Urinary bladder (tissue), 3 donors: ENCODE measurements at regions not wholly inside any gene's neighbourhood (a gene's known extent, or its start where the extent isn't known, plus 50 kb on each side); places are given as distances from the start of the nearest gene placed in this dataset.

Source experiments
- DNase-seq: peaks from one replicate; pipeline ENCODE4 v3.0.0-alpha.2; 2015; ENCODE audit errors: extremely low spot score
- H3K27ac ChIP-seq: one replicate; pipeline ENCODE4 v1.5.1; 2013; ENCODE audit warnings: low read depth, mild to moderate bottlenecking, moderate library complexity
- H3K36me3 ChIP-seq: one replicate; pipeline ENCODE4 v1.6.1; 2013; ENCODE audit warnings: mild to moderate bottlenecking, moderate library complexity; ENCODE audit not compliant: insufficient read depth
- H3K4me1 ChIP-seq: one replicate; pipeline ENCODE4 v1.6.1; 2013; ENCODE audit warnings: mild to moderate bottlenecking, moderate library complexity; ENCODE audit not compliant: insufficient read depth
- H3K4me3 ChIP-seq: one replicate; pipeline ENCODE4 v1.5.1; 2013; ENCODE audit warnings: low read depth, low read length
- WGBS: extraction: QIAGEN DNeasy Blood & Tissue Kit; methylation state at CpG from one replicate; pipeline ENCODE4 v1.1.7; 2013; 5-methylcytosine and 5-hydroxymethylcytosine counted together
- donor health status: healthy with polysubstance abuse.
- donor health status: healthy.

GRCh38 chr12:111218499-111218898 lies 150.4 kb downstream of the PHETA1 start:
- Histone ChIP-seq H3K36me3 (no peaks in the 10 kb centered on the region), H3K27ac (no peak overlapping the region), H3K4me1 (no peaks in the 10 kb centered on the region), H3K4me3 (no peak overlapping the region)
- WGBS: 80% methylated on average over 6 of the region's 6 CpGs
- DNase-seq: no peak

DNA sequence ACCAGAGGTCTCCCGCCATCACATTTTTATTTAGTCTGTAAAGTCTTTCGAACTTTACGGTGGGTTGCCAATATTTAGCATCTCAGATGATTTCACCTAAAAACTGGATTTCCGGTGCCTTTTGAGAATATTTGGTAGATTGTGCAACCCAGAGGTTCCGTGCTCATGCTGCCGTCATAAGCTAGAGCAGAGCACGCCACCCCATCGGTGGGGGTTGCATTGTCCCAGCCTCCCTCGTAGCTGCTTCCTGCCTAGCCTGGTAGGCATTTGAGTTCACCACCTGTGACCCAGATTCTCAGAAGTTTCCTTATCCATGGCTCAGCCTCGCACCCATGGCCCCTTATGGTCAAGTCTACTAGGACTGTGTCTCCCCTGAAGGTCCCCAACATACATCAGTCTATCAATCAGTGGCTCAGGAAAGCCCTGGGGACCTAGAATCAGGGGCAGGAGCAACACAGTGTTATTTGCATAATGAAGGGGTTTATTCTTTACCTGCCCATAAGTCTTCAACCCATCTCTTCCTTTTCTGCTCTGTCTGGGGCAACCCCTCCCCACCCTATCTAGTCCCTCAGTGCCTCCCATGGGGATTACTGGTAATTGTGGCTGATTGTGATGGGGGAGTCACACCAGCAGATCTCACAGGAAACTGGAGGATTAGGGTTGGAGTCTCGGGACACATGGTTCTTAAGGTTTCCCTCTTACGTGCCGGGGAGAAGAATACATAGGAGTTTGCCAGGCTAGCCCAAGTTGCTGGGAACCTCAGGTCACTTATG lies 152.3 kb downstream of the PHETA1 start:
- no peaks in the 10 kb centered on the region for H3K4me1 ChIP-seq
- no peak for DNase-seq
- no peaks in the 10 kb centered on the region for H3K36me3 ChIP-seq
- H3K27ac ChIP-seq: no peak overlapping the region
- H3K4me3 ChIP-seq: no peak overlapping the region
- WGBS: 79% methylated on average over 13 of the region's 13 CpGs

GRCh38 chr12:111215881-111216280 lies 153.0 kb downstream of the PHETA1 start:
- H3K4me1 ChIP-seq: no peaks in the 10 kb centered on the region
- H3K4me3 ChIP-seq: no peak overlapping the region
- no peaks in the 10 kb centered on the region for H3K36me3 ChIP-seq
- no peak for DNase-seq
- no peak overlapping the region for H3K27ac ChIP-seq
- WGBS: 86% methylated on average over 12 of the region's 12 CpGs

DNA sequence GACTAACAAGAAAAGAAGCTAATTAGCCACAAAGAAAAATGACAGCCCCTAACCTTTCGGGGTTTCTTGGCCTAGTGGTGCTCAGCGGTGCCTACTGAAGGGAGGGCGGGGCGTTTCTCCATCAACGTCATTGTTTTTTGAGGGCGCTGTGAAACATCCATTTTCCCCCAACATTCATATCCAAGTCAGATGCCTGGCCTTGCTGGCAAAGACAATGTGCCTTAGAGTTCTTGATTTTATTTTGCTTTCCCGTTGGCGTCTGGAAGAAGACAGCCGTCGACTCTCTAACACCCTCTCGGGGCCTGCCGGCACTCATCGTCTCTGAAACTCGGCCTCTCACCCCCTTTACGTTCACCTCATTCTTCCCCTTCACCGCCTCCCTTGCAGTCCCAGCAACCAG lies 154.5 kb downstream of the PHETA1 start:
- DNase-seq: no peak
- WGBS: 62% methylated on average over 16 of the region's 16 CpGs

GRCh38 chr12:111213561-111213960 lies 155.3 kb downstream of the PHETA1 start:
- no peaks in the 10 kb centered on the region for H3K36me3 ChIP-seq
- no peak for DNase-seq
- no peak overlapping the region for H3K4me3 ChIP-seq
- H3K4me1 ChIP-seq: no peaks in the 10 kb centered on the region
- no peak overlapping the region for H3K27ac ChIP-seq
- 87% methylated on average over 5 of the region's 5 CpGs for WGBS

More for the DNA sequence above, 154.5 kb downstream of the PHETA1 start:
- no peak overlapping the region for H3K4me3 ChIP-seq
- no peaks in the 10 kb centered on the region for H3K4me1 ChIP-seq
- H3K36me3 ChIP-seq: no peaks in the 10 kb centered on the region
- no peak overlapping the region for H3K27ac ChIP-seq

DNA sequence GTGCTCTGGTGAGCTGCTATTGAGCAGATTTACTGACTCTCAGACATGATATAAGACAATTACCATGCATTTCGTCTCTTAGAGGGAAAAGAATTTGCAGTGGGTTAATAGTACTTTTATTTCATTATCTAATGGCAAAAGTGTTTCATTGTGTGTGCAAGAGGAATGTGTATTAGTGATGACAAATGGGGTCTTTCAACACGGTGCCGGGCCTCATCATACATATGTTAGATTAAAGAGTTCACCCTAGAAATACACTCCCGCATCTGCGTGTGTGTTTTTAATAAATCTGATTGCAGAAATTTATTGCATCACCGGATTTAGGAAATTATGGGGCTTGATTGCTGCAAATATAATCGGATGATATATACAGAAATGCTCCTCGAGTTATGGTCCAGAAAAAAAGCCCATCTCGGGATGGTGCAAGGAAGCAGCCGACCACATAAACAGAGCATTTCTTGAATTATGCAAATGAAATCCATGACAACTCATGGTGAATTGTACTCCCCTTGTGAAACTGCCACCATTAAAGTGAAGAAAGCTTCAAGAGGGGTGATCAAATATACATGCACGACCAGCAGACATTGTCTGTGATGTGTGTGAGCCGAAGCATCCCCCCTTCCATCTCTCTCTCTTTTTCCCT lies 156.0 kb downstream of the PHETA1 start:
- WGBS: 73% methylated on average over 12 of the region's 12 CpGs
- Histone ChIP-seq H3K27ac (no peak overlapping the region), H3K4me1 (no peaks in the 10 kb centered on the region), H3K36me3 (no peaks in the 10 kb centered on the region), H3K4me3 (no peak overlapping the region)
- DNase-seq: no peak

GRCh38 chr12:111211910-111212757 lies 156.8 kb downstream of the PHETA1 start:
- H3K27ac ChIP-seq: no peak overlapping the region
- no peaks in the 10 kb centered on the region for H3K36me3 ChIP-seq
- no peak overlapping the region for H3K4me3 ChIP-seq
- WGBS: 46% methylated on average over 7 of the region's 7 CpGs
- no peak for DNase-seq
- H3K4me1 ChIP-seq: no peaks in the 10 kb centered on the region

DNA sequence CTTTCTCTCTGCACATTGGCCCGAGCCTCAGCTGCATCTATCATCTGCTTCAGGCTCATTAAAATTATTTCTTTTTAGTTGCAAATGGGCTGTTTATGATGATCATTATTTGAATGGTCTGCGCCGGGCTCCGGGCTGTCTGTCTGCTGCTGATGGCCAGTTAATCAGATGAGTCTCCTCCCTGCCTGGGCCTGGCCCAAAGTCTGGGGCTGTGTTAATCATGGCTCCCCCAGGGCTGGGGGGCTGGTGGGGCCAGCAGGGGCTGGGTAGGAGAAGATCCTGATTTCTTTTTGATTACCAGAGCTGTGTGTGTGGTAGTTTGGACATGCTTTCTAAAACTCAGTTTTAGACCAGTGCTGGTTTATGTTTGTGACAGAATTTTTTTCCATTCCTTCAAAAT lies 159.1 kb downstream of the PHETA1 start:
- Histone ChIP-seq H3K36me3 (no peaks in the 10 kb centered on the region), H3K4me3 (no peak overlapping the region), H3K4me1 (no peaks in the 10 kb centered on the region), H3K27ac (no peak overlapping the region)
- no peak for DNase-seq
- WGBS: 48% methylated on average over 4 of the region's 4 CpGs

GRCh38 chr12:111207761-111208160 lies 161.1 kb downstream of the PHETA1 start:
- Histone ChIP-seq H3K27ac (no peak overlapping the region), H3K4me3 (no peak overlapping the region), H3K4me1 (no peaks in the 10 kb centered on the region), H3K36me3 (no peaks in the 10 kb centered on the region)
- 61% methylated on average over 3 of the region's 3 CpGs for WGBS
- no peak for DNase-seq

GRCh38 chr12:111204788-111205241 lies 164.1 kb downstream of the PHETA1 start:
- DNase-seq: no peak
- Histone ChIP-seq H3K4me3 (no peak overlapping the region), H3K27ac (no peak overlapping the region), H3K4me1 (no peaks in the 10 kb centered on the region), H3K36me3 (no peaks in the 10 kb centered on the region)
- 84% methylated on average over 15 of the region's 15 CpGs for WGBS

DNA sequence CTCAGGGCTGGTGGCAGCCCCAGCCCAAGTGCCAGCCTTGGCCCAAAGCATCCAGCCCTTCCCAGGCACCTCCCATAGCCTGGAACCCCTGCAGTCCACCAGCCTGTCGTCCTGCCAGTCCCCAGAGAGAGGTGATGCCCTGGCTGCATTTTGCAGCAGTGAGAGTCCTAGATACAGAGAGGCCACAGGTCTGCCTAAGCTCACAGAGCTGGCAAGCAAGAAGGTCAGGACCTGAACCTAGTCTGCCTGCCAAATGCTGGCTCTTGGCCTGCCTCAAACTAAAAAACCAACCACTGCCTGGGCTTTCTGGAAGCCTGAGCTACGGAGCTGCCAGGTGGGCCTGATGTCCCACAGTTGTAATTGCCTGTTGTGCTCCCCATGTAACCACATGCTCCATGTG lies 164.9 kb downstream of the PHETA1 start:
- no peak for DNase-seq
- H3K4me3 ChIP-seq: no peak overlapping the region
- no peak overlapping the region for H3K27ac ChIP-seq
- H3K36me3 ChIP-seq: no peaks in the 10 kb centered on the region
- H3K4me1 ChIP-seq: no peaks in the 10 kb centered on the region
- 75% methylated on average over 2 of the region's 2 CpGs for WGBS

DNA sequence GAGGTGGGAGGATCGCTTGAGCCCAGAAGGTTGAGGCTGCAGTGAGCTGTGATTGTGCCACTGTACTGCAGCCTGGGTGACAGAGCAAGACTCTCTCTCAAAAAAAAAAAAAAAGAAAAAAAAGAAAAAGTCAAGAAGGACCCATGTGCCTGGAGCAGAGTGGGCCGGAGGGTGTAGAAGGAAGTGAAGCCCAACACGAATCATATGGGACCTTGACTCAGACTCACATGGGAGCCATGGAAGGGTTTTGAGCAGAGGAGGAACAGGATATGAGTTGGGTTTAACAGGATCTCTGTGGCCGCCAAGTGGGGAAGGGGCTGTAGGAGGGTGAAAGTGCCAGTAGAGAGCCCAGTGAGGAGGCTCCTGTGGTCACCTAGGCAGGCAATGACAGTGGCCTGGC lies 165.4 kb downstream of the PHETA1 start:
- H3K4me3 ChIP-seq: no peak overlapping the region
- WGBS: 85% methylated on average over 4 of the region's 4 CpGs
- no peaks in the 10 kb centered on the region for H3K36me3 ChIP-seq
- H3K27ac ChIP-seq: no peak overlapping the region
- no peaks in the 10 kb centered on the region for H3K4me1 ChIP-seq
- DNase-seq: no peak

DNA sequence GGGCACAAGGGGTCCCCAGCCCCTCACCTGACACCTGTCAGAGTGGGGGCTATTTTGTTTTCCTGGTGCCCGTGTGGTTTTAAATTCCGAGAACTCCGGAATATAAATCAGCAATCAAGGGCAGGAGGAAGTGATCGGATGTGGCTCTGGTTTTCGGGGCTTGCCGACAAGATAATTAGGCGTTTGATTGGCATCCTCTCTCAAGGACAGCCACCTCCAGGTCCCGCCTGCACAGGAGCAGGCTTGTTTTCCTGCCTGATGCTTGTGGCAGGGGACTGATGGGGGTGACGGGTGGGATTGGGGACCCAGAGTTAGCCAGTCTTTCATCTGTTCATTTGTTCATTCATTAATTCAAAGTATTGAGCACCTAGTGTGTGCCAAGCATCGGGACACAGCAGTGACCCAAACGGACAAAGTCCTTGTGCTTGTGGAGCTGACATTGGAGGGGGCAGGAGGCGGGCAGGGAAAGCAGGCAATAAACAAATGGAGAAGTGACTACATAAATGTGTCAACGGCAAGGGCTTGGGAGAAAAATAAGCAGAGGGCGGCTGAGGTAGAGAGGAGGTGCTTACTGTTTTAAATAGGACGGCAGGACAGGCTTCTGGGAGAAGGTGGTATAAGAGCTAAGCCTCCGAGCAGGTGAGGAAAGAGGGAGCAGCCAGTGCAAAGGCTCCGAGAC lies 166.5 kb downstream of the PHETA1 start:
- Histone ChIP-seq H3K36me3 (no peaks in the 10 kb centered on the region), H3K4me3 (no peak overlapping the region), H3K4me1 (no peaks in the 10 kb centered on the region), H3K27ac (no peak overlapping the region)
- no peak for DNase-seq
- WGBS: 53% methylated on average over 17 of the region's 17 CpGs
